Trophoblast cell (in vitro differentiated cells and primary cell): ENCODE measurements at regions not wholly inside any gene's neighbourhood (a gene's known extent, or its start where the extent isn't known, plus 50 kb on each side); places are given as distances from the start of the nearest gene placed in this dataset.
A peak's percentile ranks its signal among the peaks of the same experiment; 100 is the strongest.

Experiments used
- DNase-seq, 2 donors: peaks; one replicate each; pipeline ENCODE4 v3.0.0-alpha.2; 2016
- H2AFZ ChIP-seq: 2 replicates; pipeline ENCODE4 v1.6.1; 2013; ENCODE audit warnings: low read length, moderate library complexity, mild to moderate bottlenecking; ENCODE audit not compliant: insufficient read depth, poor library complexity
- H2AK5ac ChIP-seq: 2 replicates; pipeline ENCODE4 v1.6.1; 2013; ENCODE audit warnings: mild to moderate bottlenecking, low read length
- H2BK120ac ChIP-seq: 2 replicates; pipeline ENCODE4 v1.6.1; 2013; ENCODE audit warnings: low read length, mild to moderate bottlenecking, moderate library complexity; ENCODE audit not compliant: insufficient read depth, poor library complexity
- H2BK12ac ChIP-seq: 2 replicates; pipeline ENCODE4 v1.6.1; 2013; ENCODE audit warnings: mild to moderate bottlenecking, low read length, moderate library complexity
- H2BK5ac ChIP-seq: 2 replicates; pipeline ENCODE4 v1.6.1; 2013; ENCODE audit warnings: low read length, low read depth, moderate library complexity, mild to moderate bottlenecking; ENCODE audit not compliant: poor library complexity
- H3K14ac ChIP-seq: 2 replicates; pipeline ENCODE4 v1.6.1; 2013; ENCODE audit warnings: mild to moderate bottlenecking, low read length
- H3K18ac ChIP-seq: 2 replicates; pipeline ENCODE4 v1.6.1; 2013; ENCODE audit warnings: mild to moderate bottlenecking, low read length
- H3K23ac ChIP-seq: 2 replicates; pipeline ENCODE4 v1.6.1; 2013; ENCODE audit warnings: low read length
- H3K27ac ChIP-seq: 2 replicates; pipeline ENCODE4 v1.5.1; 2013; ENCODE audit warnings: low read depth, mild to moderate bottlenecking, inconsistent platforms, low read length, moderate library complexity
- H3K27me3 ChIP-seq: 2 replicates; pipeline ENCODE4 v1.6.1; 2013; ENCODE audit warnings: inconsistent platforms, mild to moderate bottlenecking, low read length, moderate library complexity; ENCODE audit not compliant: insufficient read depth
- H3K36me3 ChIP-seq, 2 experiments: 1 replicate in 1 of 2; 2 replicates in 1 of 2; pipeline ENCODE4 v1.6.1; 2013; ENCODE audit warnings: low read length in 2 of 2, mild to moderate bottlenecking in 2 of 2, moderate library complexity in 1 of 2; ENCODE audit not compliant: insufficient read depth in 2 of 2, control insufficient read depth in 1 of 2
- H3K4ac ChIP-seq: 2 replicates; pipeline ENCODE4 v1.6.1; 2013; ENCODE audit warnings: low read depth, mild to moderate bottlenecking, low read length, moderate library complexity
- H3K4me1 ChIP-seq, 2 experiments: 1 replicate in 1 of 2; 2 replicates in 1 of 2; pipeline ENCODE4 v1.6.1; 2013; ENCODE audit warnings: low read length in 2 of 2, mild to moderate bottlenecking in 2 of 2, moderate library complexity in 1 of 2; ENCODE audit not compliant: insufficient read depth in 2 of 2, control insufficient read depth in 1 of 2
- H3K4me2 ChIP-seq: 2 replicates; pipeline ENCODE4 v1.6.1; 2013; ENCODE audit warnings: inconsistent platforms, mild to moderate bottlenecking, low read length, moderate library complexity
- H3K4me3 ChIP-seq: 2 replicates; pipeline ENCODE4 v1.5.1; 2013; ENCODE audit warnings: mild to moderate bottlenecking, low read depth, low read length, inconsistent platforms
- H3K79me1 ChIP-seq: one replicate; pipeline ENCODE4 v1.6.1; 2013; ENCODE audit warnings: low read length
- H3K79me2 ChIP-seq: 2 replicates; pipeline ENCODE4 v1.6.1; 2013; ENCODE audit warnings: low read length, mild to moderate bottlenecking; ENCODE audit not compliant: control insufficient read depth, insufficient read depth, poor library complexity
- H3K9ac ChIP-seq: 2 replicates; pipeline ENCODE4 v1.6.1; 2013; ENCODE audit warnings: mild to moderate bottlenecking, low read length
- H3K9me3 ChIP-seq: 2 replicates; pipeline ENCODE4 v1.6.1; 2013; ENCODE audit warnings: low read depth, mild to moderate bottlenecking, control low read depth, inconsistent platforms, low read length; ENCODE audit not compliant: insufficient read depth
- H4K12ac ChIP-seq: 2 replicates; pipeline ENCODE4 v1.6.1; 2013; ENCODE audit warnings: low read depth, mild to moderate bottlenecking, low read length, moderate library complexity
- H4K8ac ChIP-seq: 2 replicates; pipeline ENCODE4 v1.6.1; 2013; ENCODE audit warnings: low read depth, mild to moderate bottlenecking, low read length, moderate library complexity
- H4K91ac ChIP-seq: one replicate; pipeline ENCODE4 v1.6.1; 2013; ENCODE audit warnings: low read depth, mild to moderate bottlenecking, low read length, moderate library complexity
- WGBS: extraction: QIAGEN DNeasy Blood & Tissue Kit; methylation state at CpG from one replicate; pipeline ENCODE4 v1.1.7; 2013; ENCODE audit warnings: missing lambda C conversion rate; ENCODE audit not compliant: insufficient read length, insufficient coverage; ENCODE audit errors: extremely low coverage; 5-methylcytosine and 5-hydroxymethylcytosine counted together

DNA sequence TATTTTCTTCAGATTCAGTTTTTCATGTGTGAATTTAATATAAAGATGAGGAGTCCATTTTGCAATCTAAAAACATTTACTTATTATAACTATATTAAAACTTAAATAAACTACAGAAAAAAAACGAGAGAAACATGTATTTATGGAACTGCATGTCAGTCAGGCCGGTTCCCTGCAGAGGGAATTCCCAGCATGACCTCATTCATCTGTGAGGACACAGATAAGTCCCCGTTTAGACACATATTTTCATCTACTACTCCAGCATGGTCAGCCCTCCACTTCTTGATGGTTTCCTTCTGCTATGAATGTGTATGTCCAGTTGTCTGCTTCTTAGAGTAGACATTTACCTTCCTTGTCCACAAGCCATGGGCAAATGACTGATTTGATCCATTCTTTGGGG lies 339.1 kb downstream of the SEMA3D start:
- Histone ChIP-seq H3K9ac (no peak overlapping the region), H2BK12ac (no peak overlapping the region), H2AFZ (no peak overlapping the region), H2AK5ac (no peak overlapping the region), H4K12ac (no peak overlapping the region), H3K79me1 (no peaks in the 10 kb centered on the region), H3K27ac (no peak overlapping the region), H2BK120ac (no peak overlapping the region), H4K8ac (no peak overlapping the region), H3K4me2 (no peak overlapping the region), H4K91ac (no peak overlapping the region), H3K18ac (no peak overlapping the region), H3K36me3 (no peaks in the 10 kb centered on the region), H3K4ac (no peak overlapping the region), H3K79me2 (no peaks in the 10 kb centered on the region), H3K9me3 (no peaks in the 10 kb centered on the region), H3K27me3 (no peaks in the 10 kb centered on the region), H3K4me1 (no peaks in the 10 kb centered on the region), H2BK5ac (no peak overlapping the region), H3K4me3 (no peak overlapping the region), H3K14ac (no peak overlapping the region), H3K23ac (no peak overlapping the region)
- DNase-seq, result peak; percentile 2 to 25
- WGBS, result no CpG with 5 or more reads among the region's 3 CpGs

DNA sequence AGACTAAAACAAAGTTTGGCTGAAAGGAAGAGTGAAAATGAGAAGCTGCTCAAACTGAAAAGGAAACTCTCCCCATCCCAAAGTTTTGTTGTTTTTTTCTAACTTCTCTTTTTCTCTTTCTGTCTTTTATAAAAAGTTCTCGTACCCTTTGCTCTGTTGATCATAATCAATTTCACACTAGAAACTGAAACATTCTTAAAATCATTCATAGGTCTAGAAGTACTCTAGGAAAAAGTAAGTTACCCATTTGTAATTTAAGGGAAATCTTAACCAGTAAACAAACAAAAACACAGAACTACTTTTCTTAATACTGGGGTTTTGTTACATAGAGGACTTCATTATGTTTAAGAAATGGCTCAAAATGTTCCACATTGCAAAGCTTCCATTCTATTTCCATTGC lies 339.8 kb downstream of the SEMA3D start:
- H3K4me1 ChIP-seq, result no peaks in the 10 kb centered on the region
- H3K79me2 ChIP-seq, result no peaks in the 10 kb centered on the region
- H3K14ac ChIP-seq, result no peak overlapping the region
- no peaks in the 10 kb centered on the region for H3K79me1 ChIP-seq
- no peak overlapping the region for H3K27ac ChIP-seq
- H3K27me3 ChIP-seq, result no peaks in the 10 kb centered on the region
- WGBS, result no CpG with 5 or more reads among the region's 1 CpG
- no peak overlapping the region for H4K12ac ChIP-seq
- DNase-seq, result no peak
- no peak overlapping the region for H2AFZ ChIP-seq
- H3K9ac ChIP-seq, result no peak overlapping the region
- H3K4me2 ChIP-seq, result no peak overlapping the region
- H4K91ac ChIP-seq, result no peak overlapping the region
- H2BK12ac ChIP-seq, result no peak overlapping the region
- no peak overlapping the region for H2BK5ac ChIP-seq
- H3K4me3 ChIP-seq, result no peak overlapping the region
- no peak overlapping the region for H3K23ac ChIP-seq
- no peak overlapping the region for H4K8ac ChIP-seq
- H3K9me3 ChIP-seq, result no peaks in the 10 kb centered on the region
- no peak overlapping the region for H2BK120ac ChIP-seq
- no peak overlapping the region for H3K4ac ChIP-seq
- H2AK5ac ChIP-seq, result no peak overlapping the region
- H3K18ac ChIP-seq, result no peak overlapping the region
- no peaks in the 10 kb centered on the region for H3K36me3 ChIP-seq

DNA sequence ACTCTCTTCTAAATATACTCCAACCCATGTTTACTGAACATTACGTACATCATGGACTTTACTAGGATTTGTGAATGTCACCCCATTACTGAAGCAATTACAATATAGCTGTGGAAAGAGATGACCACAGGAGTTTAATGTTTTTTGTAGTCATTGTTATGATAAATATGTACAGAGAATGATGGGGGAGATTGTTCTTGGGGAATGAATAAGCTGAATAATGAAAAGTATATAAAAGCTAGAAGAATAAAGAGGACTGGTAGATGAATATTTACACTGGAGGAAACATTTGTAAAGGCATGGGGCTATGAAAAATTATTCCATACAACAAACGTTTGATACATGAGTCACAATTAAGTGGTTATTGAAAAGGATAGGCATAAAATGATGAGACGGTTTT lies 340.9 kb downstream of the SEMA3D start:
- no peak overlapping the region for H2BK120ac ChIP-seq

DNA sequence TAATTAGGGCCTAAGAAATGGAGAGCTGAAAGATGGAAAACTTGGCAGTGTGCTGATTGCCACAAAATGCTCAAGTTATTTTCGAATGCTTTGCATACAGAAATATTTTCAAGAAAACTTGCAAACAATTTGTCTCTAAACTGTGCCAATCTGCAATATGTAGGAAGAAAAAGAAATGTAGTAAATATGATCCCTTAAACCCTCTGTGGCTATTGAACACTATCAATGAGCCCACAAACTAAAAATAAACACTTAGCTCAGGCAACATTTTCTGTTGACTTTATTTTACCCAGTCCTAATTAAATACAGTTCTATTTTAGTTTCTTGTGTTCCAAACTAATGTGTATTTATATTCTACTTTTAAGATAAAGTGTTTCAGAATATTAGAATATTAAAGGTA lies 342.1 kb downstream of the SEMA3D start:
- Histone ChIP-seq H3K9me3 (no peaks in the 10 kb centered on the region), H2BK12ac (no peak overlapping the region), H3K79me1 (no peaks in the 10 kb centered on the region), H3K4me3 (no peak overlapping the region), H3K4me2 (no peak overlapping the region), H3K18ac (no peak overlapping the region), H3K27me3 (no peaks in the 10 kb centered on the region), H4K8ac (no peak overlapping the region), H3K4ac (no peak overlapping the region), H4K91ac (no peak overlapping the region), H3K14ac (no peak overlapping the region), H3K23ac (no peak overlapping the region), H4K12ac (no peak overlapping the region), H3K4me1 (no peaks in the 10 kb centered on the region), H2AFZ (no peak overlapping the region), H3K27ac (no peak overlapping the region), H2BK120ac (no peak overlapping the region), H3K9ac (no peak overlapping the region), H2AK5ac (no peak overlapping the region), H3K79me2 (no peaks in the 10 kb centered on the region), H3K36me3 (no peaks in the 10 kb centered on the region), H2BK5ac (no peak overlapping the region)
- DNase-seq, result no peak
- no CpG with 5 or more reads among the region's 1 CpG for WGBS

More for the DNA sequence above, 340.9 kb downstream of the SEMA3D start:
- Histone ChIP-seq H3K23ac (no peak overlapping the region), H3K4me3 (no peak overlapping the region), H3K27me3 (no peaks in the 10 kb centered on the region), H4K91ac (no peak overlapping the region), H3K79me1 (no peaks in the 10 kb centered on the region), H4K12ac (no peak overlapping the region), H3K27ac (no peak overlapping the region), H3K14ac (no peak overlapping the region), H3K9me3 (no peaks in the 10 kb centered on the region), H4K8ac (no peak overlapping the region), H3K18ac (no peak overlapping the region), H3K4me1 (no peaks in the 10 kb centered on the region), H2AK5ac (no peak overlapping the region), H3K9ac (no peak overlapping the region), H3K4ac (no peak overlapping the region), H3K4me2 (no peak overlapping the region), H2BK5ac (no peak overlapping the region), H2AFZ (no peak overlapping the region), H3K79me2 (no peaks in the 10 kb centered on the region), H2BK12ac (no peak overlapping the region), H3K36me3 (no peaks in the 10 kb centered on the region)
- no peak for DNase-seq
- no CpG with 5 or more reads among the region's 3 CpGs for WGBS
